HG03039 (cell line): ENCODE measurements at regions not wholly inside any gene's neighbourhood (a gene's known extent, or its start where the extent isn't known, plus 50 kb on each side); places are given as distances from the start of the nearest gene placed in this dataset.
"Not testable (repeated sequence)": the region's sequence is repeated elsewhere in the genome, so short reads cannot be mapped to it uniquely, and the experiment has no call there.

ENCODE experiments used
- ATAC-seq: cut with Tn5 transposase; IDR thresholded peaks from one replicate; pipeline ENCODE4 v1.9.1; 2021; ENCODE audit warnings: mild to moderate bottlenecking, moderate library complexity; ENCODE audit not compliant: unreplicated experiment

- no peak for ATAC-seq
Measured at GRCh38 chr5:35561396-35561795, 56.3 kb upstream of the SPEF2 start.

GRCh38 chr5:35557748-35558147 lies 59.9 kb upstream of the SPEF2 start:
- no peak for ATAC-seq

- no peak for ATAC-seq
Measured at GRCh38 chr5:35557199-35557598, 60.5 kb upstream of the SPEF2 start.

- no peak for ATAC-seq
Measured at GRCh38 chr5:35554016-35554415, 63.6 kb upstream of the SPEF2 start.

- no peak for ATAC-seq
Measured at GRCh38 chr5:35545190-35545589, 72.5 kb upstream of the SPEF2 start.

GRCh38 chr5:35543408-35543807 lies 74.3 kb upstream of the SPEF2 start:
- ATAC-seq, result no peak

- no peak for ATAC-seq
Measured at GRCh38 chr5:35540002-35540401, 77.7 kb upstream of the SPEF2 start.

- ATAC-seq, result no peak
Measured at GRCh38 chr5:35538198-35538931, 79.3 kb upstream of the SPEF2 start.

- ATAC-seq, result no peak
Measured at GRCh38 chr5:35533156-35533555, 84.5 kb upstream of the SPEF2 start.

GRCh38 chr5:35531553-35531952 lies 86.1 kb upstream of the SPEF2 start:
- not testable (repeated sequence) for ATAC-seq

- ATAC-seq, result no peak
Measured at GRCh38 chr5:35518104-35518503, 99.6 kb upstream of the SPEF2 start.

- no peak for ATAC-seq
Measured at GRCh38 chr5:35516271-35516670, 101.4 kb upstream of the SPEF2 start.

GRCh38 chr5:35513612-35514011 lies 104.1 kb upstream of the SPEF2 start:
- no peak for ATAC-seq

- no peak for ATAC-seq
Measured at GRCh38 chr5:35502206-35502605, 115.5 kb upstream of the SPEF2 start.

GRCh38 chr5:35488791-35489190 lies 128.9 kb upstream of the SPEF2 start:
- no peak for ATAC-seq

GRCh38 chr5:35488055-35488454 lies 129.6 kb upstream of the SPEF2 start:
- no peak for ATAC-seq

GRCh38 chr5:35487233-35488025 lies 130.2 kb upstream of the SPEF2 start:
- ATAC-seq, result no peak

GRCh38 chr5:35485487-35485886 lies 132.2 kb upstream of the SPEF2 start:
- no peak for ATAC-seq

- ATAC-seq, result no peak
Measured at GRCh38 chr5:35484241-35484640, 133.4 kb upstream of the SPEF2 start.

- no peak for ATAC-seq
Measured at GRCh38 chr5:35483780-35484179, 133.9 kb upstream of the SPEF2 start.

- ATAC-seq, result no peak
Measured at GRCh38 chr5:35483191-35483590, 134.5 kb upstream of the SPEF2 start.

- ATAC-seq, result no peak
Measured at GRCh38 chr5:35482167-35482755, 135.4 kb upstream of the SPEF2 start.
